Endothelial cell of umbilical vein (primary cell): ENCODE measurements at regions not wholly inside any gene's neighbourhood (a gene's known extent, or its start where the extent isn't known, plus 50 kb on each side); places are given as distances from the start of the nearest gene placed in this dataset.

Experiments
- BruUV-seq: library from RNA; stranded (reverse); fragments of 400-500 nt; replicated peaks from 2 replicates; lab custom pipeline; 2021; lab: Mats Ljungman, UMichigan
- CTCF ChIA-PET: fragments of 300-600, 350-600 bp; sonication (Branson Sonifier 250); formaldehyde crosslinking; loops from one replicate; lab custom pipeline; 2021; ENCODE audit warnings: antibody characterized with exemption, inconsistent platforms; lab: Charles Lee
- POLR2A ChIA-PET: fragments of 300-600, 350-600 bp; sonication (Branson Sonifier 250); formaldehyde crosslinking; loops from one replicate; lab custom pipeline; 2021; ENCODE audit warnings: antibody characterized with exemption, inconsistent platforms; lab: Charles Lee
- DNase-seq: peaks from one replicate; pipeline ENCODE4 v3.0.0-alpha.2; 2011; ENCODE audit warnings: low read depth, low spot score
- FAIRE-seq: peaks from 2 replicates; lab custom pipeline; 2011; peaks lifted over from hg19 to GRCh38; lab: Jason Lieb, UNC
- H2AFZ ChIP-seq: 2 replicates; pipeline ENCODE4 v1.6.0; 2012; ENCODE audit warnings: low read depth, low read length, control low read depth, inconsistent platforms
- H3K27ac ChIP-seq: 2 replicates; pipeline ENCODE4 v1.5.1; 2011; ENCODE audit warnings: low read depth, mild to moderate bottlenecking, control low read depth, low read length, moderate library complexity; ENCODE audit not compliant: insufficient read depth
- H3K27me3 ChIP-seq, 2 experiments: 2 replicates each; pipeline versions ENCODE4 v1.6.0 to v1.6.1; 2011; ENCODE audit warnings: low read length in 2 of 2, mixed read lengths in 1 of 2; ENCODE audit not compliant: control insufficient read depth in 2 of 2, insufficient read depth in 2 of 2
- H3K36me3 ChIP-seq, 2 experiments: 2 replicates in 1 of 2; 3 replicates in 1 of 2; pipeline ENCODE4 v1.5.1; 2011; ENCODE audit warnings: low read length in 2 of 2, mild to moderate bottlenecking in 1 of 2, moderate library complexity in 1 of 2; ENCODE audit not compliant: control insufficient read depth in 2 of 2, insufficient read depth in 2 of 2; ENCODE audit errors: extremely low read depth in 1 of 2
- H3K4me1 ChIP-seq: 3 replicates; pipeline ENCODE4 v1.5.1; 2011; ENCODE audit warnings: mild to moderate bottlenecking, low read length; ENCODE audit not compliant: control insufficient read depth, insufficient read depth; ENCODE audit errors: extremely low read depth
- H3K4me2 ChIP-seq: 2 replicates; pipeline ENCODE4 v1.6.1; 2011; ENCODE audit warnings: low read length, control low read depth, mixed read lengths; ENCODE audit not compliant: insufficient read depth
- H3K4me3 ChIP-seq, 3 experiments: fragments of 200-600 bp in 1 of 3; sonication (generic), shearing (Covaris generic) in 1 of 3; replicated peaks in 1 of 3; 2 replicates each; pipeline ENCODE4 v1.5.1; 2011 to 2016; ENCODE audit warnings: control low read depth in 3 of 3, low read length in 3 of 3, mild to moderate bottlenecking in 2 of 3, inconsistent platforms in 1 of 3, low read depth in 1 of 3, moderate library complexity in 1 of 3; ENCODE audit not compliant: insufficient read depth in 1 of 3
- H3K79me2 ChIP-seq: 2 replicates; pipeline ENCODE4 v1.6.0; 2012; ENCODE audit warnings: low read length, inconsistent platforms; ENCODE audit not compliant: control insufficient read depth, insufficient read depth
- H3K9ac ChIP-seq: replicated peaks from 2 replicates; pipeline ENCODE3; 2011; ENCODE audit warnings: low read length, control low read depth; ENCODE audit not compliant: insufficient read depth; ENCODE audit errors: extremely low read depth
- H3K9me1 ChIP-seq: replicated peaks from 3 replicates; pipeline ENCODE4 v1.6.0; 2011; ENCODE audit warnings: mild to moderate bottlenecking, low read length; ENCODE audit not compliant: control insufficient read depth, insufficient read depth; ENCODE audit errors: extremely low read depth
- H3K9me3 ChIP-seq: replicated peaks from 2 replicates; pipeline ENCODE4 v1.5.1; 2012; ENCODE audit warnings: low read length, inconsistent platforms; ENCODE audit not compliant: control insufficient read depth, insufficient read depth
- H4K20me1 ChIP-seq: replicated peaks from 2 replicates; pipeline ENCODE3; 2011; ENCODE audit warnings: mild to moderate bottlenecking, low read length; ENCODE audit not compliant: control insufficient read depth, insufficient read depth; ENCODE audit errors: extremely low read depth
- EZH2 ChIP-seq: IDR thresholded peaks from 2 replicates; pipeline ENCODE4 v1.6.1; 2012; ENCODE audit warnings: borderline replicate concordance, low read depth, mild to moderate bottlenecking, moderate library complexity, low read length, inconsistent platforms; ENCODE audit not compliant: severe bottlenecking
- FOS ChIP-seq: IDR thresholded peaks from 2 replicates; pipeline ENCODE4 v1.6.1; 2011; ENCODE audit warnings: mild to moderate bottlenecking, low read length, moderate library complexity, borderline replicate concordance; ENCODE audit not compliant: insufficient read depth
- GATA2 ChIP-seq: IDR thresholded peaks from 2 replicates; pipeline ENCODE4 v1.7.0; 2011; ENCODE audit warnings: low read depth, mild to moderate bottlenecking, moderate library complexity, mixed read lengths, low read length; ENCODE audit not compliant: insufficient read length, insufficient read depth
- JUN ChIP-seq: IDR thresholded peaks from 2 replicates; pipeline ENCODE4 v1.6.1; 2011; ENCODE audit warnings: borderline replicate concordance, low read depth; ENCODE audit not compliant: insufficient read length, insufficient read depth
- MYC ChIP-seq: IDR thresholded peaks from one replicate; pipeline ENCODE4 v1.6.1; 2011; ENCODE audit warnings: mild to moderate bottlenecking, low read depth, low read length
- POLR2A ChIP-seq: IDR thresholded peaks from 2 replicates; pipeline ENCODE4 v1.6.1; 2012; ENCODE audit warnings: low read depth, mild to moderate bottlenecking, control low read depth, low read length
- POLR2AphosphoS5 ChIP-seq: IDR thresholded peaks from 2 replicates; pipeline ENCODE4 v1.6.1; 2012; ENCODE audit warnings: low read depth, mild to moderate bottlenecking, control low read depth, low read length, moderate library complexity; ENCODE audit not compliant: insufficient read depth
- dilution Hi-C: fragments of 300-500 bp; cut with MboI; formaldehyde crosslinking; loops from one replicate; pipeline ENCODE4 v1.15.0; 2019; ENCODE audit warnings: low sequenced_read_pairs; ENCODE audit not compliant: extremely low pct_ligation_motif_present
- intact Hi-C: fragments of 100-400 bp; cut with micrococcal nuclease; formaldehyde crosslinking; loops from one replicate; pipeline ENCODE4 v1.10.0; 2022
- TF ChIP-seq, protein P1 (sequence below), 2 donors: IDR thresholded peaks; 1 replicate in 1 of 2; 2 replicates in 1 of 2; pipeline ENCODE4 v1.5.1; 2011; ENCODE audit warnings: low read length in 2 of 2, mild to moderate bottlenecking in 2 of 2, moderate library complexity in 2 of 2, control low read depth in 1 of 2, inconsistent platforms in 1 of 2, low read depth in 1 of 2; ENCODE audit not compliant: insufficient read depth in 1 of 2; ENCODE audit errors: extremely low read depth in 1 of 2
- TF ChIP-seq, protein P2 (sequence below): IDR thresholded peaks from 2 replicates; pipeline ENCODE4 v1.6.1; 2011; ENCODE audit not compliant: insufficient read depth, insufficient read length

- DNase-seq = no peak
- POLR2A ChIA-PET = no interaction called here
These were observed 119.8 kb upstream of the CPNE4 start for GRCh38 chr3:132154619-132155018.

More at GRCh38 chr3:132154619-132155018, 119.8 kb upstream of the CPNE4 start:
- Histone ChIP-seq H3K4me3 (no peak overlapping the region), H3K27me3 (peaks cover 7 to 16% of the 10 kb centered on the region in 2 experiments), H3K36me3 (no peaks in the 10 kb centered on the region), H4K20me1 (no peaks in the 10 kb centered on the region), H3K4me1 (no peaks in the 10 kb centered on the region), H3K27ac (no peak overlapping the region), H3K79me2 (no peaks in the 10 kb centered on the region), H3K9me3 (no peaks in the 10 kb centered on the region), H2AFZ (no peak overlapping the region), H3K9ac (no peak overlapping the region), H3K9me1 (no peaks in the 10 kb centered on the region), H3K4me2 (no peak overlapping the region)
- CTCF ChIA-PET = interaction anchor here (1.3 kb wide), 1 partner anchor 120 kb away, joined by 5 read pairs; the partner anchor contains the start of gene CPNE4
- FAIRE-seq = no peak
- TF ChIP-seq EZH2 (no peak), MYC (no peak), JUN (no peak), POLR2AphosphoS5 (no peak), GATA2 (no peak), FOS (no peak), POLR2A (no peak)
- TF ChIP-seq, protein P1, sequence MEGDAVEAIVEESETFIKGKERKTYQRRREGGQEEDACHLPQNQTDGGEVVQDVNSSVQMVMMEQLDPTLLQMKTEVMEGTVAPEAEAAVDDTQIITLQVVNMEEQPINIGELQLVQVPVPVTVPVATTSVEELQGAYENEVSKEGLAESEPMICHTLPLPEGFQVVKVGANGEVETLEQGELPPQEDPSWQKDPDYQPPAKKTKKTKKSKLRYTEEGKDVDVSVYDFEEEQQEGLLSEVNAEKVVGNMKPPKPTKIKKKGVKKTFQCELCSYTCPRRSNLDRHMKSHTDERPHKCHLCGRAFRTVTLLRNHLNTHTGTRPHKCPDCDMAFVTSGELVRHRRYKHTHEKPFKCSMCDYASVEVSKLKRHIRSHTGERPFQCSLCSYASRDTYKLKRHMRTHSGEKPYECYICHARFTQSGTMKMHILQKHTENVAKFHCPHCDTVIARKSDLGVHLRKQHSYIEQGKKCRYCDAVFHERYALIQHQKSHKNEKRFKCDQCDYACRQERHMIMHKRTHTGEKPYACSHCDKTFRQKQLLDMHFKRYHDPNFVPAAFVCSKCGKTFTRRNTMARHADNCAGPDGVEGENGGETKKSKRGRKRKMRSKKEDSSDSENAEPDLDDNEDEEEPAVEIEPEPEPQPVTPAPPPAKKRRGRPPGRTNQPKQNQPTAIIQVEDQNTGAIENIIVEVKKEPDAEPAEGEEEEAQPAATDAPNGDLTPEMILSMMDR (IDR thresholded peaks at IDR 0.05; ENCODE audit: extremely low read depth in 1 of 2, insufficient read depth in 1 of 2, low read depth in 1 of 2, low read length in 2 of 2) = no peak
- TF ChIP-seq, protein P2, sequence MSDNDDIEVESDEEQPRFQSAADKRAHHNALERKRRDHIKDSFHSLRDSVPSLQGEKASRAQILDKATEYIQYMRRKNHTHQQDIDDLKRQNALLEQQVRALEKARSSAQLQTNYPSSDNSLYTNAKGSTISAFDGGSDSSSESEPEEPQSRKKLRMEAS = no peak
- no TSS peak for BruUV-seq
- dilution Hi-C loops = no loop called here
- intact Hi-C loops = no loop called here
